SU-DHL-6 (cell line): ENCODE measurements at regions not wholly inside any gene's neighbourhood (a gene's known extent, or its start where the extent isn't known, plus 50 kb on each side); places are given as distances from the start of the nearest gene placed in this dataset.

Experiments
- H2AFZ ChIP-seq: fragments of 200-600 bp; sonication (generic); 2 replicates; pipeline ENCODE4 v1.6.1; 2014; ENCODE audit warnings: low read depth, mild to moderate bottlenecking, moderate library complexity, mixed read lengths, antibody characterized with exemption, low read length; ENCODE audit not compliant: severe bottlenecking
- H3F3A ChIP-seq: fragments of 200-600 bp; shearing (Covaris generic); 2 replicates; pipeline ENCODE4 v1.6.0; 2016; ENCODE audit warnings: antibody characterized with exemption, mild to moderate bottlenecking; ENCODE audit not compliant: insufficient read depth
- H3K27ac ChIP-seq: fragments of 200-600 bp; sonication (generic); 2 replicates; pipeline ENCODE4 v1.5.1; 2016; ENCODE audit warnings: low read depth, mild to moderate bottlenecking, low read length, moderate library complexity, mixed read lengths
- H3K27me3 ChIP-seq: fragments of 200-600 bp; sonication (generic), shearing (Covaris generic); 2 replicates; pipeline ENCODE4 v1.6.0; 2014; ENCODE audit warnings: mild to moderate bottlenecking, low read length
- H3K36me3 ChIP-seq: fragments of 200-600 bp; sonication (generic); 2 replicates; pipeline ENCODE4 v1.6.1; 2014; ENCODE audit warnings: mild to moderate bottlenecking, low read length, mixed read lengths
- H3K4me2 ChIP-seq: fragments of 300-600, 200-600 bp; shearing (Covaris generic), sonication (generic); 2 replicates; pipeline ENCODE4 v1.6.0; 2014; ENCODE audit warnings: low read length, low read depth, mild to moderate bottlenecking; ENCODE audit not compliant: poor library complexity, severe bottlenecking
- H3K4me3 ChIP-seq: fragments of 200-600 bp; sonication (generic); 2 replicates; pipeline ENCODE4 v1.5.1; 2014; ENCODE audit warnings: antibody characterized with exemption, low read length, mild to moderate bottlenecking, mixed read lengths; ENCODE audit not compliant: insufficient read depth, poor library complexity, severe bottlenecking
- H3K79me2 ChIP-seq: fragments of 200-600 bp; sonication (generic); 2 replicates; pipeline ENCODE4 v1.6.1; 2014; ENCODE audit warnings: mild to moderate bottlenecking, low read length, moderate library complexity; ENCODE audit not compliant: insufficient read depth
- H3K9ac ChIP-seq: fragments of 200-600 bp; sonication (generic); 2 replicates; pipeline ENCODE4 v1.7.0; 2014; ENCODE audit warnings: mild to moderate bottlenecking, low read length
- H3K9me2 ChIP-seq: fragments of 200-600 bp; sonication (generic); replicated peaks from 2 replicates; pipeline ENCODE4 v1.6.1; 2014; ENCODE audit warnings: low read length; ENCODE audit not compliant: insufficient read depth
- H3K9me3 ChIP-seq: fragments of 200-600 bp; sonication (generic); 2 replicates; pipeline ENCODE4 v1.6.1; 2014; ENCODE audit warnings: low read length, mixed read lengths; ENCODE audit not compliant: insufficient read depth
- H4K20me1 ChIP-seq: fragments of 200-600 bp; sonication (generic); 2 replicates; pipeline ENCODE4 v1.6.1; 2014; ENCODE audit warnings: low read depth, mild to moderate bottlenecking, antibody characterized with exemption, low read length, moderate library complexity, mixed read lengths
- EZH2phosphoT487 ChIP-seq: fragments of 200-600 bp; sonication (generic), shearing (Covaris generic); conservative IDR thresholded peaks from 2 replicates; pipeline ENCODE4 v1.6.1; 2018; ENCODE audit warnings: mild to moderate bottlenecking, antibody characterized with exemption, low read length, moderate library complexity, mixed read lengths
- TF ChIP-seq, protein P1 (sequence below): fragments of 200-600 bp; sonication (generic); IDR thresholded peaks from one replicate; pipeline ENCODE4 v1.5.1; 2017; ENCODE audit warnings: antibody characterized with exemption, mild to moderate bottlenecking, low read length, moderate library complexity; ENCODE audit not compliant: insufficient read depth, poor library complexity, severe bottlenecking

DNA sequence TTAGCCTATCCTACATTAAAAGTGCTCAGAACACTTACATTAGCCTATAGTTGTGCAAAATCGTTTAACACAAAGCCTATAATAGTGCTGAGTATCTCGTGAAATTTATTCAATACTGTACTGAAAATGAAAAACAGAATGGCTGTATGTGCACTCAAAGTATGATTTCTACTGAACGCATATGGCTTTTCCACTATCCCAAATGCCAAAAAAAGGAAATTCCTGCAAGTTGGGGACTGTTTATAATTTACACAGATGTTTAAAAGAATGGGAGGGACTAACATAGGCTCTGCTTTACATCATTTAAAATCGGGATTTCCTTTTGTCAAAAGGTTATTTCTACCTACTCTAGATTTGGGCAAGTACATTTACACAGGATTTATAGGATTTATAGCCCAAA, 101.4 kb upstream of the PELI1 start:
- H3F3A ChIP-seq, result no peaks in the 10 kb centered on the region
- no peak overlapping the region for H3K4me3 ChIP-seq
- no peak overlapping the region for H3K4me2 ChIP-seq
- peaks cover 6% of the 10 kb centered on the region; the same call in 1 of the 2 replicates for H3K36me3 ChIP-seq
- no peak overlapping the region for H3K9ac ChIP-seq
- H3K9me3 ChIP-seq, result no peaks in the 10 kb centered on the region
- no peaks in the 10 kb centered on the region for H4K20me1 ChIP-seq
- H3K79me2 ChIP-seq, result no peaks in the 10 kb centered on the region
- H3K27me3 ChIP-seq, result no peaks in the 10 kb centered on the region
- no peak overlapping the region for H2AFZ ChIP-seq
- TF ChIP-seq, protein P1, sequence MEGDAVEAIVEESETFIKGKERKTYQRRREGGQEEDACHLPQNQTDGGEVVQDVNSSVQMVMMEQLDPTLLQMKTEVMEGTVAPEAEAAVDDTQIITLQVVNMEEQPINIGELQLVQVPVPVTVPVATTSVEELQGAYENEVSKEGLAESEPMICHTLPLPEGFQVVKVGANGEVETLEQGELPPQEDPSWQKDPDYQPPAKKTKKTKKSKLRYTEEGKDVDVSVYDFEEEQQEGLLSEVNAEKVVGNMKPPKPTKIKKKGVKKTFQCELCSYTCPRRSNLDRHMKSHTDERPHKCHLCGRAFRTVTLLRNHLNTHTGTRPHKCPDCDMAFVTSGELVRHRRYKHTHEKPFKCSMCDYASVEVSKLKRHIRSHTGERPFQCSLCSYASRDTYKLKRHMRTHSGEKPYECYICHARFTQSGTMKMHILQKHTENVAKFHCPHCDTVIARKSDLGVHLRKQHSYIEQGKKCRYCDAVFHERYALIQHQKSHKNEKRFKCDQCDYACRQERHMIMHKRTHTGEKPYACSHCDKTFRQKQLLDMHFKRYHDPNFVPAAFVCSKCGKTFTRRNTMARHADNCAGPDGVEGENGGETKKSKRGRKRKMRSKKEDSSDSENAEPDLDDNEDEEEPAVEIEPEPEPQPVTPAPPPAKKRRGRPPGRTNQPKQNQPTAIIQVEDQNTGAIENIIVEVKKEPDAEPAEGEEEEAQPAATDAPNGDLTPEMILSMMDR, result no peak
- no peak for TF ChIP-seq EZH2phosphoT487
- no peaks in the 10 kb centered on the region for H3K9me2 ChIP-seq
- no peak overlapping the region for H3K27ac ChIP-seq

DNA sequence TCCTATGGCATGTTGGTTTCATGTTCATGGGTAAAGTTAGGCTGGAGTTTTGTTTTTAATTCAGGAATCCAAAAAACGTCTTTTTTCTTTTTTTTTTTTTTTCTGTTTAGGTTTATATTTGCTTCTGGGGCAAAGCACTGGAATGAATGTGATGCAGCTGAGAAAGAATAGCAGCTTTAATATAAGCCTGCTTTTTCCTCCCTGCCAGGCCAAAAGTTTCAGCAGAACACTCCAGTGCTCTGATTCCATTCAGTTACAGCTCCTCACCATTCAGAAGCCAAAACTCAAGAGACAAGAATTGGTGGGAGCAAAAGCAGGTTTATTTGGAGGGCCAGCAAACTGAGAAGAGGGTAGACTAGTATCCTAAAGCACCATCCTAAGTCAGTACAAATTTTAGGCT, 102.7 kb upstream of the PELI1 start:
- no peak overlapping the region for H3K9ac ChIP-seq
- H3K27ac ChIP-seq, result no peak overlapping the region
- H3F3A ChIP-seq, result no peaks in the 10 kb centered on the region
- no peak overlapping the region for H3K4me3 ChIP-seq
- H4K20me1 ChIP-seq, result no peaks in the 10 kb centered on the region
- H2AFZ ChIP-seq, result no peak overlapping the region
- no peaks in the 10 kb centered on the region for H3K79me2 ChIP-seq
- TF ChIP-seq, protein P1, result no peak
- no peak for TF ChIP-seq EZH2phosphoT487
- H3K4me2 ChIP-seq, result no peak overlapping the region
- H3K27me3 ChIP-seq, result no peaks in the 10 kb centered on the region
- peaks cover 8% of the 10 kb centered on the region; the same call in 1 of the 2 replicates for H3K36me3 ChIP-seq
- no peaks in the 10 kb centered on the region for H3K9me3 ChIP-seq
- no peaks in the 10 kb centered on the region for H3K9me2 ChIP-seq

DNA sequence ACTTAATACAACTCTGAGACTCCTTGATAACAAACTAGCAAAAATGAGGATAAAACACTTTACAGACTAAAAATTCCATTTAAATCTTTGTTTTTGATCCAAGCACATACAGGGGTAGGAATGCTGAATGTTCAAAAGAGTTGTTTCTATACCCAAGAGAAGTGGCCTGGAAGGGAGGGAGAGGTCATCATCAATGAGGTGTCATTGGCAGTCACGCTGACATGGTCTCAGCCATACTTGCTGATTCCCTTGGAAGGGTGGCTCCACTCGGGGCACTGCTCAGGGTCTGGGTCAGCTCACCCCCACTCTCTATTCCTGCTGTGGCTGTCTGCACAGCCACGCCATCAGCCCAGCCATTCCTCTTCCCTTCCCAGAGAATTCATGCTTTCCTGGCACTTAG, 105.2 kb upstream of the PELI1 start:
- Histone ChIP-seq H4K20me1 (no peaks in the 10 kb centered on the region), H3F3A (no peaks in the 10 kb centered on the region), H2AFZ (no peak overlapping the region), H3K27me3 (no peaks in the 10 kb centered on the region), H3K9ac (no peak overlapping the region), H3K4me2 (no peak overlapping the region), H3K9me2 (no peaks in the 10 kb centered on the region), H3K9me3 (no peaks in the 10 kb centered on the region), H3K27ac (no peak overlapping the region), H3K4me3 (no peak overlapping the region), H3K79me2 (no peaks in the 10 kb centered on the region), H3K36me3 (peaks cover 8% of the 10 kb centered on the region; the same call in 1 of the 2 replicates)
- TF ChIP-seq EZH2phosphoT487, result no peak
- TF ChIP-seq, protein P1, result no peak
